Left renal cortex interstitium (tissue), 4 donors: ENCODE measurements at regions not wholly inside any gene's neighbourhood (a gene's known extent, or its start where the extent isn't known, plus 50 kb on each side); places are given as distances from the start of the nearest gene placed in this dataset.

Source experiments
- DNase-seq, 4 donors: peaks; one replicate each; pipeline ENCODE4 v3.0.0-alpha.2; 2013; ENCODE audit warnings: low read depth in 4 of 4, low spot score in 2 of 4, missing footprints in 1 of 4

DNA sequence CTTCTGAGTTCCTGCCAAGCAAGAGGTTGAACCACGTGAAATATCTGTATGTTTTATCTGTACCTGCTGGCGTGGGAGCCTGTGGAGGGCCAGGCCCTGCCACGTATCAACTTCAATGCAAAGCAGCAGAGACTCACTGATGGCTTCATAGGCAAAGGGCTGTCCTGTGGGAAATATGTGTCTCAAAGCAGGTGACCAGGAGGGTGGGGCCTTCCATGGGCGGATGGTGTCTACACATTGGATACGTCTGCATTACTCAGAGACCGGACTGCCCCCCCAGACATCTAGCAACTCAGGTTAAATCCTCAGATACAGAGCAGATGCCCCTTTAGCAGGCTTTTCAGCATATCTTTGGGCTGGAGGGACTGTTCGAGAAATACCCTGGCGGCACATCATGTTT lies 210.8 kb upstream of the C1orf174 start:
- DNase-seq = no peak

DNA sequence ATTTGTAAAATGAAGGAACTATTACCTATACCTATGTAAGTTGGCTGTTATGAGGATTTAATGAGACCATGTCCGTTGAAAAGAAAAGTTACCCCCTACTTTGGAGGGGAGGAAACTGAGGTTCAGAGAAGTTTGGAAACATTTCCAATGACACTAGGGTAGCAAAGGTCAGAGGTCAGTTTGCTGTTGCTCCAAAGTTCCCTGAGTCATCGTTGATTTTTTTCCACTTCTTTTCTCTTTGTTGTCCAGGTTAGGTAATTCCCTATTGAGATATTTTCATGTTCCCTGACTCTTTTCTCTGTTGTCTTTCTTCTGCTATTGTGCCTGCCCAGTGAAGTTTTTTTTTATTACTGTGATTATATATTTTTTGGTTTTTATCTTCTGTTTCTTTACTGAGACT lies 213.8 kb upstream of the C1orf174 start:
- DNase-seq = no peak

DNA sequence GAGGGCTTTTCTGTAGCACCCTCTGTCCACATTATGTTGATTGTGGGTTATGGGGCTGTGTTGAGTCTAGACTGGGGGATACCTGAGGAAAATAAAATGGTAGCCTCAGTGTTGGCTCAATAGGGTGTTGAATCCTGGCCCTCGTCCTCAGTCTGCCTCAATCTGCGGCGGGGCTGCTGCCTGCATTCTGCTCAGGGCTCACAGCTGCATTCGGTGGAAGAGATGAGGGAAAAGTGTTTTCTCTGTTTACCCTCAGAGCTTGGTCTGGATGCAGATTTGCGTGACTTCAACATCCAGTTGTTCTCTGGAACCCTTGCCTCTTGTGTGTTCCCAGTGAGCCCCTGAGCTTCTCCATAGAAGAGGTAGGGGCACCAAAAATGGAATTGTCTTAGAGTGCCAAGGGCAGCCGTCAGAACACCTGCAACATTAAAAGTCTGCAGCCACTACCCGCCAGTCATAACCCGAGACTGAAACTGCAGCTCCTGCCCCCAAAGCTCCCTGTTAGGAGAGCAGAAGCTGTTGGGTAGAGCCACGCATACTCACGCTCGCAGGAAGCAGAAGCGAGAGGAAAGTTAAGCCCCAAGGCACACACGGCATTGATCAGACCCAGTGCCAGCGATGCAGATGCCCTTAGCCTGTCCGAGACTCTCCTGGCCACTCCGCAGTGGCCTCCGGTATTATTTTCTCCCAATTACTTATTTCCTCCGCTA lies 215.3 kb upstream of the C1orf174 start:
- no peak for DNase-seq

DNA sequence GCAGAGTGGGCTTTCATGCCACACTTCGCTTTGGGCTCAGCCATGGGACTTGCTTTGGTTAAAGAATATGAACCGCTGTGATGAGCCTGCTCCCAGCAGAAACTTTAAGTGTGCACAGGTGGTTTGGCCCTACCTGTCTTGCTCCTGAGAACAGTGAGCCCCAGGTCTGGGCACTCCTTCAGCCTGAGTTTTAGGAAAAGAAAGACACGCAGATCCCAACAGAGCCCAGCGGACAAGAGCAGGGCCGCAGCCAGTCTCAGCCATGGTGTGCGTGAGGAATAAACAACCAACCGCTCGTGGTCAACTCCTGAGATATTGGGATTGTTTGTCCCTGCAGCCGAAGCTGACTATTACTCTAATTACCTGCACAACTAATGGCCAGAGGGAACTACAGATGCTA lies 217.1 kb upstream of the C1orf174 start:
- DNase-seq = no peak

- DNase-seq = no peak
These were observed 218.9 kb upstream of the C1orf174 start for GRCh38 chr1:4118746-4119515.

GRCh38 chr1:4119516-4120220 lies 219.6 kb upstream of the C1orf174 start:
- no peak for DNase-seq

GRCh38 chr1:4120557-4121292 lies 220.7 kb upstream of the C1orf174 start:
- no peak for DNase-seq

GRCh38 chr1:4121293-4121684 lies 221.2 kb upstream of the C1orf174 start:
- DNase-seq = no peak

DNA sequence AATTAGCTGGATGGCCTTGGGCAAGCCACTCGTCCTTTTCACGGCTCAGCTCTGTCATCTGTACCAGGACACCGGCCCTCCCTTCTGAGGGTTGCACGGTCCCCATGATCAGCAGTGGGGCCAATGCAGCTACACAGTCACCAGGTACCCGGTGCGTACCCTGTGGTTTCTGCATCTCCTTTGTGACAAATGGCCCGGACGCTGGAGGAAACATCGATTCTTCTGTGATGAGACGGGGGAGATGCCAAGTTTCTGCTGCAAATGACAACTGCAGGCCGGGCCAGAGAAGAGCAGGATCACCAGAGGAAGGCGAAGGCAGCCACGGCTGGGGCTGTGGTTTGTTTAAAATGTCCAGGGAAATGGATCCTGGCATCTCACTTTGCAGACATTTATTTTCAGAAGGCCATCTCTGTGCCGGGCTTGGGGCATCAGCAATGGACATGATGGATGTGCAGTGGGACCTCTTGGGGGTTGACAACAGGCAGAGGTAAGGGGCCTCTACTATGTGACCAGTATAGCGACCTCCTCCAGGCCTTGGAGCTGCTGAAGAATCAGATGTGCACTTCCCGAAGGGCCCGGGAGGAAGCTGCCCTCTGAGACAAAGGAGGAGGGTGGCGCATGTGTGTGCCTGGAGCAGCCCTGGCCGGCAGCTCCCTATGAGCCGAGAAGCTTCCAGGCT lies 221.9 kb upstream of the C1orf174 start:
- DNase-seq = no peak

GRCh38 chr1:4122513-4123160 lies 222.6 kb upstream of the C1orf174 start:
- DNase-seq = no peak

DNA sequence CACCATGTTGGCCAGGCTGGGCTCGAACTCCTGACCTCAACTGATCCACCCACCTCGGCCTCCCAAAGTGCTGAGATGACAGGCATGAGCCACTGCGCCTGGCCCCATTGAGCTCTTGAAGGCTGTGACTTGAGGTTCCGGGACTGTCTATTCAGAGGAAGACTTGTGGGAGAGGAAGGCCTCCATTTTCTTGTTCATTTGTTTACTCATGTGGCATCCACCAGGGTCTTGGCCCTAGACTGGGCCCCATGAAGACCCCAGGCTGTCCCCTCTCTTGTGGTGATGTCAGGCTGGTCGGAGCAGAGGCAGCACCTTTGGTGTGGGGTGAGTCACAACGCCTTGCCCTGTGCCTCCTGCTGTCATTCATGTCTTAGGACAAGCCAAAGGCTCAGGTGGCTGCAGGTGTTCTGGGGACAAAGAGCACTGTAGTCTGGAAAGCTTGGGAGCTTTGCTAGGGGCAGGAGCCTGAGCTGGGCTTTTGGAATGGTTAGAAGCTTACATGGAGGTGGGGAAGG lies 224.6 kb upstream of the C1orf174 start:
- DNase-seq = no peak

GRCh38 chr1:4126251-4126650 lies 226.2 kb upstream of the C1orf174 start:
- DNase-seq = no peak

DNA sequence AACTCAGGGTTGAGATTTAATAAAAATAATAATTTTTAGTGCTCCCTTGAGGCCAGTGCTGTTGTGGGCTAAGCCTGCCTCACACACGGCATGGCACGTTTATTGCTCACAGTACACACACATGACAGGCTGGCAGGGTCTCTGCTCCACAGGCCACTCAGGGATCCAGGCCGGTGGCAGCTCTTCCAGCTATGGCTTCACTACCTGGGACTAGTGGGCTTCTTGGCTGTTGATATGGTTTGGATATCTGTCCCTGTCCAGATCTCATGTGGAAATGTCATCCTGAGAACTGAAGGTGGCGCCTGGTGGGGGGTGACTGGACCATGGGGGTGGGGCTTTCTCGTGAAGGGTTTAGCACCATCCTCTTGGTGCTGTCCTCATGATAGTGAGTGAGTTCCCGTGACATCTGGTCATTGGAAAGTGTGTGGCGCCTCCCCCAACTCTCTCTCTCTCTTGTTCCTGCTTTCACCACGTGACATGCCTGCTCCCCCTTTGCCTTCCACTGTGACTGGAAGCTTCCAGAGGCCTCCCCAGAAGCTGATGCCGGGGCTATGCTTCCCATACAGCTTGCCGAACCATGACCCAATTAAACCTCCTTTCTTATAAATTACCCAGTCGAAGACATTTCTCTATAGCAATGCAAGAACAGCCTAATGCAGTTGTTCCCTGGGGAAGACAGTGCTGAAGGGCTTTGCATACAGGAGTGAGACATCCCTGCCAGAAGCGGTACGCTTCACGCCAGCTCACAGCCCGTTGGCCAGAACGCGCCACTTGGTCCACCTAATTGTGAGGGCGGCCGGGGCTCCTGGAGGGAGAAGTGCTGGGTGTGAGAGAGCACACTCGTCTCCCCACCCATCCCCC lies 226.9 kb upstream of the C1orf174 start:
- no peak for DNase-seq

DNA sequence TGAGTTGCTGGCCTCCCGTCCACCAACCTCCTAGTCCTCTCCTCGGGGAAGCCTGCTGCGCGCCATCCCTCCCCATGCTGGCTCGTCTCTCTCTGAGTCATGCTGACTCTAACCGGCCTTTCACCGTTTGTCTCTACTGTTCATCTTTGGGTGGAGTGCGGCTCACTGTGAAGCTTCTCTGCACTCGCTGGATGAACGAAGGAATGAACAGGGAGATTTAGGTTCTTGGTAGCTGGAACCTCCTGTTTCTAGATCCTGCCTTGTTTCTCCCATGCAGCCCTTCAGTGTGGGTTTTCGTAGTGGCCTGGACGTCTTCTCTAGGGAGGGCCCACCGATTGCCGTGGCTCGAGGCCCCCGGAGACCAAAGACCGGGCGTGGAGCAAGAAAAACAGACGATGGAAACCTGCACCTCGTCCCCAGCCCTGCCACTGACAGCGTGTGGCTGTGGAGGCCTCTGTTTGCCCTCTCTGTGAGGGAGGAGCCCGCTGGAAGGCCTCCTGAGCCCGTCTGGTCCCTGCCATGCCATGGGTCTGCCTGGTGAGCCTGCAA lies 227.6 kb upstream of the C1orf174 start:
- no peak for DNase-seq

DNA sequence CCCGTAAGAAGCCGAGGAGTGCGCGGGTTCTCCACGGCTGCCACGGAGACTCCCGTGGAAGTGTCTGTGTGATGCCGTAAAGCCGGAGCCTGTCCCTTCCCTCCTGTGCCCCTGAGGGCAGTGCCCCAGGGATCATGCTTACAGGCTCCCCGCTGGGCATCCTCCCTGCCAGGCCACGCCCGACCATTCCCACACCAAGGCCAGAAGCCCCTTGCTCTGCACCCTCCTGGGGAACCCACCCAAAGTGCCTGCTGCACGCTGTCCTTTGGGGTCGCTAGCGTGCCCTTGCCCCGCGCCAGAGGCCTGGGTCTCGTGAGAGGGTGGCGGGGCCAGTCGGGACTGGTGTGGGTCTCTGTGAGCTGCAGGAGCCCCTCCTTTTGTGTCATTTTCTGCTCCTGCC lies 228.5 kb upstream of the C1orf174 start:
- no peak for DNase-seq

- no peak for DNase-seq
These were observed 229.6 kb upstream of the C1orf174 start for GRCh38 chr1:4129693-4130092.

DNA sequence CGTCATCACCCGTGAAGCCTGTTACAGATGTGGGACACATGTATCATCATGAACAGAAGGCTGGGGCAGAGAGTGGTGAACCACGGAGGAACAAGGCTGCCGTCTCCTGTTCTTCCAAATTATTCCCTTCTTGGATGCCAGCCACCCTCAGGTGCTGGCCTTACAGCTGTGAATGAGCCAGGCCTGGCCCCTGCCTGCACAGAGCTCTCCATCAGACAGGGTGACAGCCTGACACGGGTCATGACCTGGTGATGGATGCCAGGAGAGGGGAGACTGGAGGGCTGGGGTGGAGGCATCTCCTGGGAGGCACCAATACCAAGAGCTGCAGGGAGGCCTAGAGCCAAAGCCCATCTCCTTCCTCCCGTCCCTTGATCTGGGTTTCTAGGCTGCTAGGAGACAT lies 230.0 kb upstream of the C1orf174 start:
- DNase-seq = no peak

GRCh38 chr1:4131734-4132133 lies 231.7 kb upstream of the C1orf174 start:
- DNase-seq = no peak
